Neural progenitor cell (in vitro differentiated cells): ENCODE measurements at regions not wholly inside any gene's neighbourhood (a gene's known extent, or its start where the extent isn't known, plus 50 kb on each side); places are given as distances from the start of the nearest gene placed in this dataset.

ENCODE experiments used
- EZH2 ChIP-seq: fragments of 200-600 bp; sonication (generic); IDR thresholded peaks from 2 replicates; pipeline ENCODE4 v1.6.1; 2017; ENCODE audit warnings: antibody characterized with exemption, mild to moderate bottlenecking, moderate library complexity
- TF ChIP-seq, protein P1 (sequence below): fragments of 200-600 bp; sonication (generic); IDR thresholded peaks from 2 replicates; pipeline ENCODE4 v1.5.1; 2017; ENCODE audit warnings: antibody characterized with exemption, mild to moderate bottlenecking

- TF ChIP-seq, protein P1, sequence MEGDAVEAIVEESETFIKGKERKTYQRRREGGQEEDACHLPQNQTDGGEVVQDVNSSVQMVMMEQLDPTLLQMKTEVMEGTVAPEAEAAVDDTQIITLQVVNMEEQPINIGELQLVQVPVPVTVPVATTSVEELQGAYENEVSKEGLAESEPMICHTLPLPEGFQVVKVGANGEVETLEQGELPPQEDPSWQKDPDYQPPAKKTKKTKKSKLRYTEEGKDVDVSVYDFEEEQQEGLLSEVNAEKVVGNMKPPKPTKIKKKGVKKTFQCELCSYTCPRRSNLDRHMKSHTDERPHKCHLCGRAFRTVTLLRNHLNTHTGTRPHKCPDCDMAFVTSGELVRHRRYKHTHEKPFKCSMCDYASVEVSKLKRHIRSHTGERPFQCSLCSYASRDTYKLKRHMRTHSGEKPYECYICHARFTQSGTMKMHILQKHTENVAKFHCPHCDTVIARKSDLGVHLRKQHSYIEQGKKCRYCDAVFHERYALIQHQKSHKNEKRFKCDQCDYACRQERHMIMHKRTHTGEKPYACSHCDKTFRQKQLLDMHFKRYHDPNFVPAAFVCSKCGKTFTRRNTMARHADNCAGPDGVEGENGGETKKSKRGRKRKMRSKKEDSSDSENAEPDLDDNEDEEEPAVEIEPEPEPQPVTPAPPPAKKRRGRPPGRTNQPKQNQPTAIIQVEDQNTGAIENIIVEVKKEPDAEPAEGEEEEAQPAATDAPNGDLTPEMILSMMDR, result no peak
- TF ChIP-seq EZH2, result no peak
These were observed 435.5 kb upstream of the MMADHC start for GRCh38 chr2:150023044-150023443.
